Cardiac fibroblast (primary cell): ENCODE measurements at regions not wholly inside any gene's neighbourhood (a gene's known extent, or its start where the extent isn't known, plus 50 kb on each side); places are given as distances from the start of the nearest gene placed in this dataset.
A peak's percentile ranks its signal among the peaks of the same experiment; 100 is the strongest.

ENCODE experiments used
- DNase-seq, 2 donors: peaks; one replicate each; pipeline versions ENCODE4 v3.0.0 to v3.0.0-alpha.2; 2010; ENCODE audit warnings: low read depth in 2 of 2
- H3K4me3 ChIP-seq, 2 donors: replicated peaks in 1 of 2; 1 replicate in 1 of 2; 2 replicates in 1 of 2; pipeline ENCODE4 v1.5.1; 2011; ENCODE audit warnings: low read depth in 2 of 2, low read length in 2 of 2, mild to moderate bottlenecking in 2 of 2, moderate library complexity in 1 of 2
- TF ChIP-seq, protein P1 (sequence below): IDR thresholded peaks from one replicate; pipeline ENCODE4 v1.5.1; 2011; ENCODE audit warnings: low read depth, mild to moderate bottlenecking, low read length, inconsistent platforms

DNA sequence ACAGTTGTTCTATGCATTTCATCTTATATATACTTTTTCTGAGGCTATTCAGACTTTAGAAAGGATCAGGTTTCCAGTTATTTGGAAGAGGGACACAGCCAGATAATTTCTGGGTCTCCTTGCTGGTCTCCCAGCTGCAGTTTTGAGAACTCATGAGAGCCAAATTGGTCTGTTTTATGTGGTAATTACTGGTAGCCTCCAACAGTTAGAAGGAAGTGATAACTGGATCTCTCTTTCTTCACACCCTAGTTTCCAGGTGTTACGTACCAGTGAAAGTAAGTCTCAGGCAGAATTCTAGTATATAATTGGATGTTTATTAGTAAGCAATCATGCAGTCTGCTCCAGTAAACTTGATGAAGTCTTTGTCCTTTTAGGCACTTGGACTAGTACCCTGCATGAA, 63.2 kb upstream of the RPS23 start:
- TF ChIP-seq, protein P1, sequence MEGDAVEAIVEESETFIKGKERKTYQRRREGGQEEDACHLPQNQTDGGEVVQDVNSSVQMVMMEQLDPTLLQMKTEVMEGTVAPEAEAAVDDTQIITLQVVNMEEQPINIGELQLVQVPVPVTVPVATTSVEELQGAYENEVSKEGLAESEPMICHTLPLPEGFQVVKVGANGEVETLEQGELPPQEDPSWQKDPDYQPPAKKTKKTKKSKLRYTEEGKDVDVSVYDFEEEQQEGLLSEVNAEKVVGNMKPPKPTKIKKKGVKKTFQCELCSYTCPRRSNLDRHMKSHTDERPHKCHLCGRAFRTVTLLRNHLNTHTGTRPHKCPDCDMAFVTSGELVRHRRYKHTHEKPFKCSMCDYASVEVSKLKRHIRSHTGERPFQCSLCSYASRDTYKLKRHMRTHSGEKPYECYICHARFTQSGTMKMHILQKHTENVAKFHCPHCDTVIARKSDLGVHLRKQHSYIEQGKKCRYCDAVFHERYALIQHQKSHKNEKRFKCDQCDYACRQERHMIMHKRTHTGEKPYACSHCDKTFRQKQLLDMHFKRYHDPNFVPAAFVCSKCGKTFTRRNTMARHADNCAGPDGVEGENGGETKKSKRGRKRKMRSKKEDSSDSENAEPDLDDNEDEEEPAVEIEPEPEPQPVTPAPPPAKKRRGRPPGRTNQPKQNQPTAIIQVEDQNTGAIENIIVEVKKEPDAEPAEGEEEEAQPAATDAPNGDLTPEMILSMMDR: no peak
- H3K4me3 ChIP-seq: no peak overlapping the region

DNA sequence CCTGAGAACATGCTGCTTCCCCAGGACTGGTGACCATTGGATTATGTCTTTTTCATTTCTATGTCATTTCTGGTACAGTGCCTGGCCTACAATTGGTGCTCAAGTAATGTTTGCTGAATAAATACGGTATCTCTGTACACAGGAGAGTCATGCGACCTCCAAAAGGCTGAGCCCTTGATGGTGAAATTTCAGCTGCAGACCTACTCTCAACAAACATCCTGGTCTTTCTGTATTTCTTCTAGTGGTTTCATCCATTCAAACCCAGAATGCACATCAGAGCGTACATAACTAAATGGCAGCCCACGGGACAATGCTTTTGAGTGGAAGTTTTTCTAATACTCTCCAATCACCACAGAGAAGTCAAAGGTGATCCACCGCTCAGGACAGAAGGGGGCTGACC, 62.6 kb upstream of the RPS23 start:
- DNase-seq: no peak
- TF ChIP-seq, protein P1: no peak
- no peak overlapping the region for H3K4me3 ChIP-seq

More for the DNA sequence above, 63.2 kb upstream of the RPS23 start:
- no peak for DNase-seq

- no peak overlapping the region for H3K4me3 ChIP-seq
- no peak for DNase-seq
- TF ChIP-seq, protein P1: no peak
Observed at GRCh38 chr5:82339792-82340191, 61.6 kb upstream of the RPS23 start.

DNA sequence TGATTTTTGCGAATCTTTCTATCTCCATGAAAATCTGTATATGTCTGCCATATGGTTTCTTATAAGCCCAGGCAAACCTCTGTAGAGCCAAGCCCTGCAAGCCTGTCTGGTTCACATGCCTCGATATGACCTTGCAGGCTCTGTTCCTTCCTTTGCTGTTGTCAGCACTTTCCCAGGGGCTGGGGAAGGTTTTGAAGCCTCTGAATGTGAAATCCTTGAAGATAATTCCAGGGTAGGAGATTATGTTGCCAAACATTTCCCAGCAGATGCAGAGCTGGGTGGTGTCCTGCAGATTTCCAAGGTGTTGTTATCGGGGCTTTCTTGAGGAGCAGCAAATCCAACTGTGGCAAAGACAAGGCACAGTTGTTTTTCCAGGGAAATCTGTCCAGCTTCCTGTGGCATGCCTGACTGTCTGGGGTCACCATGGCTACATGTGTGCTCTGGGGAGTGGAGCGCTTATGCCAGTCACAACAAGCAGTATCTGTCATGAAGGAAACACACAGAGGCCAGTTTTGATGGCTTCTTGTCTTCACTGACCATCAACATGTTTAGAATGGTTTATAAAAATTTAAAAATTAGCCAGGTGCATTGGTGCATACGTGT, 60.7 kb upstream of the RPS23 start:
- DNase-seq: peak in 1 of 2 donors; percentile 49
- TF ChIP-seq, protein P1: no peak
- H3K4me3 ChIP-seq: no peak overlapping the region

- TF ChIP-seq, protein P1: no peak
- H3K4me3 ChIP-seq: no peak overlapping the region
- DNase-seq: no peak
Observed at GRCh38 chr5:82336959-82337351, 58.8 kb upstream of the RPS23 start.

- DNase-seq: no peak
- TF ChIP-seq, protein P1: no peak
- no peak overlapping the region for H3K4me3 ChIP-seq
Observed at GRCh38 chr5:82336226-82336958, 58.2 kb upstream of the RPS23 start.
